NCI-H2081 (cell line): ENCODE measurements at regions not wholly inside any gene's neighbourhood (a gene's known extent, or its start where the extent isn't known, plus 50 kb on each side); places are given as distances from the start of the nearest gene placed in this dataset.

Experiments used
- DNase-seq, 2 experiments: peaks; one replicate each; lab custom pipeline; 2025; lab: John Stamatoyannopoulos, UW

DNA sequence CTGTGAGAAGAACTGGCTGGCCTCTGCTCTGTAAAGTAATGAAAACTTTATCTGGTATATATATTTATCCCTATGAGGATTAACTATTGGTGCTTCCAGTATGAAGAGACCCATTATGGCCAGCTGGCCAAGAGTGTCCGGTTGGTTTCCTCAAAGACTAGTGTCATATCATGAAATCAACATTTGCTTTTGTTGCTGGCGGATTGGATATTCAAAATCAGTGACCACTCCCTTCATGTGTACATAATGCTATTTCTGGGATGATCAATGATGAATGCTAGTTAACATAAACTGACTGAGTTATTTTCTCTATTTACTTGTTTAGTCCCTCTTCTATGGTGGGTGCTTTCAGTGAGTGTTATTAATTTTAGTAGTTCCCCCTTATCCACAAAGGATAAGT, 60.8 kb upstream of the NUDT12 start:
- no peak for DNase-seq

DNA sequence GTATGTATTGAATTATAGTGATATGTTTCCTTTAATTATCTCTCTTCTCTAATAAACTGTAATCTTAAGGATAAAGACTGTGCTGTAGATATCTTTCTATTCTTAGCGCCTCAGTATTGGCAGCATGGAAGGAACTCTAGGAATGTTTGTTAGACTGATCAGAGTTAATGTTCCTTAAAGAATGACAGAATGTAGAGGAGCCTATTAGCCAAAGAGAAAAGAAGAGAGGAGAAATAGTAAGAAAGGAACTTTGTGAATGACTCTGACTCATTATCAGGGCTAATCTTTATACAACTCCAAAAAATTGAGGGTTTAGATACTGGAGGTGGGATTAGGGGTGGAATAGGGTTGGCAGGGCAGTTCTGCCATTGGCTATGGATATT, 59.0 kb upstream of the NUDT12 start:
- no peak for DNase-seq

- peak in 1 of 2 experiments; percentile 26 for DNase-seq
Observed at GRCh38 chr5:103620851-103621547, 58.4 kb upstream of the NUDT12 start.

GRCh38 chr5:103617913-103618312, 55.3 kb upstream of the NUDT12 start:
- DNase-seq: no peak

DNA sequence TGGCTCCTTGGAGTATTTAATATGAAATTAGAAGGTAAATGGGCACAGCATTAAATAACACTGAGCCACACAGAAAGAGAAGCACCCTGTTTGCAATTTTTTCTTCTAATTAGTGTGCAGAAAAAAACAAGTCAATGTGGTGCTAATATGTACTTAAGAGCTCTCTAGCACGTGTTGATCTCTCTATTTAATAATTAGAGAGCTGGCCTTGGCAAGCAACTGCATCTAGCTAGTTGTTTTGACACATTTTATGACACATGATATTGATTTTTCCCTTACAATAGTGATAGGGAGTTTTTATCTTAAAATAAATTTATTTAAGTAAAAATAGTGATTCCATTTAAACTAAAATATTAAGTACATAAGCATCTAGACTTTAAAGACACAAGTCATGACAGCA, 54.5 kb upstream of the NUDT12 start:
- DNase-seq: peak in 1 of 2 experiments; percentile 53

- DNase-seq: no peak
Observed at GRCh38 chr5:103612545-103612944, 50.0 kb upstream of the NUDT12 start.
